ENCODE measurements at regions not wholly inside any gene's neighbourhood (a gene's known extent, or its start where the extent isn't known, plus 50 kb on each side); places are given as distances from the start of the nearest gene placed in this dataset.
"Not testable (repeated sequence)": the region's sequence is repeated elsewhere in the genome, so short reads cannot be mapped to it uniquely, and the experiment has no call there.

- DNase-seq = not testable (repeated sequence)
Measured at GRCh38 chr10:22467393-22467792, 122.1 kb downstream of the SPAG6 start.

- DNase-seq = no peak
Measured at GRCh38 chr10:22468570-22469320, 123.4 kb downstream of the SPAG6 start.

- no peak for DNase-seq
Measured at GRCh38 chr10:22473044-22473443, 127.7 kb downstream of the SPAG6 start.

- no peak for DNase-seq
Measured at GRCh38 chr10:22473459-22473858, 128.2 kb downstream of the SPAG6 start.

GRCh38 chr10:22475651-22476600, 130.6 kb downstream of the SPAG6 start:
- DNase-seq = peak in 7 of 14 donors; percentile 15 to 63 (median 48)

GRCh38 chr10:22476601-22477321, 131.5 kb downstream of the SPAG6 start:
- no peak for DNase-seq

- no peak for DNase-seq
Measured at GRCh38 chr10:22477334-22478287, 132.3 kb downstream of the SPAG6 start.

GRCh38 chr10:22478555-22479334, 133.4 kb downstream of the SPAG6 start:
- DNase-seq = no peak

GRCh38 chr10:22479419-22479818, 134.1 kb downstream of the SPAG6 start:
- peak in 10 of 14 donors; percentile 10 to 53 (median 34) for DNase-seq

- no peak for DNase-seq
Measured at GRCh38 chr10:22481106-22481505, 135.8 kb downstream of the SPAG6 start.

GRCh38 chr10:22481687-22482539, 136.6 kb downstream of the SPAG6 start:
- no peak for DNase-seq

GRCh38 chr10:22483132-22483531, 137.8 kb downstream of the SPAG6 start:
- no peak for DNase-seq
